GM12875 (cell line): ENCODE measurements at regions not wholly inside any gene's neighbourhood (a gene's known extent, or its start where the extent isn't known, plus 50 kb on each side); places are given as distances from the start of the nearest gene placed in this dataset.

Experiments
- H3K4me3 ChIP-seq: one replicate; pipeline ENCODE4 v1.5.1; 2011; ENCODE audit warnings: low read depth, low read length, control low read depth
- TF ChIP-seq, protein P1 (sequence below): IDR thresholded peaks from 2 replicates; pipeline ENCODE4 v1.5.1; 2011; ENCODE audit warnings: low read depth, mild to moderate bottlenecking, control low read depth, inconsistent platforms, low read length, moderate library complexity, borderline replicate concordance; ENCODE audit not compliant: insufficient read depth

DNA sequence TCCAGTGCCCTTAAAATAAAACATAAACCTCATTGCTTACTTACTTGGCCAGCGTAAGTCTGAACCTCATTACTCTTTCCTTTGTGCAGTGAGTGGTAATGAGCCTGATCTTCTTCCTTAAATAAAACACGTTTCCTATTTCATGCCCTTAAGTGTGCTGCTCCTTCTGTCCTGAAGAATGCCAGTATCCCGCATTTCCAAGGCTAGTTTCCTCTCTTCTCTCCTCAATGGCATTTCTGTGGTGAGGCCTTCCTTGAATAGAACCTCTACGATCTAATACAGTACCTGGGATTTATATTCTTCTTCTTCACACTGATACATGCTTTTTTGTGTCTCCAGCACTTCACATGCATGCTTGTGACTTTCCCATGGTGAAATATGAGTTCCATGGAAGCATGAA is 523.4 kb upstream of the CDH4 start:
- TF ChIP-seq, protein P1, sequence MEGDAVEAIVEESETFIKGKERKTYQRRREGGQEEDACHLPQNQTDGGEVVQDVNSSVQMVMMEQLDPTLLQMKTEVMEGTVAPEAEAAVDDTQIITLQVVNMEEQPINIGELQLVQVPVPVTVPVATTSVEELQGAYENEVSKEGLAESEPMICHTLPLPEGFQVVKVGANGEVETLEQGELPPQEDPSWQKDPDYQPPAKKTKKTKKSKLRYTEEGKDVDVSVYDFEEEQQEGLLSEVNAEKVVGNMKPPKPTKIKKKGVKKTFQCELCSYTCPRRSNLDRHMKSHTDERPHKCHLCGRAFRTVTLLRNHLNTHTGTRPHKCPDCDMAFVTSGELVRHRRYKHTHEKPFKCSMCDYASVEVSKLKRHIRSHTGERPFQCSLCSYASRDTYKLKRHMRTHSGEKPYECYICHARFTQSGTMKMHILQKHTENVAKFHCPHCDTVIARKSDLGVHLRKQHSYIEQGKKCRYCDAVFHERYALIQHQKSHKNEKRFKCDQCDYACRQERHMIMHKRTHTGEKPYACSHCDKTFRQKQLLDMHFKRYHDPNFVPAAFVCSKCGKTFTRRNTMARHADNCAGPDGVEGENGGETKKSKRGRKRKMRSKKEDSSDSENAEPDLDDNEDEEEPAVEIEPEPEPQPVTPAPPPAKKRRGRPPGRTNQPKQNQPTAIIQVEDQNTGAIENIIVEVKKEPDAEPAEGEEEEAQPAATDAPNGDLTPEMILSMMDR, result no peak
- no peak overlapping the region for H3K4me3 ChIP-seq

DNA sequence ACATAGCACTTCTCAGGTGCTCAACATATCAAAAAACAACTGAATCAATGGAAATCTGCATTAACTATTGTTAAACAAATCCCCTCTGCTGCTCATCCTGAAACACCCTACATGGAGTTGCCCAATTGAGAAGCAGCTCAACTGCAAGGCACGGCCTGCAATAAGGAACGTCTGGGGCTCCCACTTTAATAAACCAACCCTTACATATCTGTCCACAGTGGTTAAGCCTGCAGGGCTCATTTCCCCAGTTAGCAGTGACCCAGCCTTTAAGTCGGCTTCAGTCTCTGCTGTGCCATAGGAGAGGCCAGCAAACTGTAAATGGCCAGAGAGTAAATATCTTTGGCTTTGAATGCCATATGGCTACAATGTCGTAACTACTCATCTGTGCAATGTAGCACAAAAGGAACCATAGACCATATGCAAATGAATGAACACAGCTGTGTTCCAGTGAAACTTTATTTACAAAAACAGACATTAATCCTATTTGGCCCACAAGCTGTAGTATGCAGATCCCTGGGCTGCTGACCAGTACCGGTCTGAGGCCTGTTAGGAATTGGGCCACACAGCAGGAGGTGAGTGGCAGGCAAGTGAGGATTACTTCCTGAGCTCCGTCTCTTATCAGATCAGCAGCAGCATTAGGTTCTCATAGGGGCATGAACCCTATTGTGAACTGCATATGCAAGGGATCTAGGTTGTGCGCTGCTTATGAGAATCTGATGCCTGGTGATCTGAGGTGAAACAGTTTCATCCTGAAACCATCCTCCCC is 522.7 kb upstream of the CDH4 start:
- H3K4me3 ChIP-seq, result no peak overlapping the region
- TF ChIP-seq, protein P1, result no peak

DNA sequence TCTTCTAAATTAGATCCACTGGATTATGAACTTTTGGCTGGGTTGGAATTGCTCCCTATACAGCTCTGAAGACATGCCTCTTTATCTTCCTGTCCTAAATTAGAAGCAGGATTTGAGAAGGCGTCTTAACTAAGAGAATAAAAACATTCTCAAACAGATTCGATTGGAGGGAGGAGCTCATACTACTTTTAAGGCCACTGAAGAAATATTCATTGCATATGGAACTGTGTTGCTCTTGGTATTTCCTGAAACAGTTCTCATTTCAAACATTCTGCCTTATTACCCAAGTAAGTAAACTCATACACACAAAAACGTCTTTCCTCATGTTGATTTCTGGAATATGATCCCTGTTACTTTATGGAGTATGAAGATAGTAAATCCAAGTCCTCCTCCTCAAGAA is 519.7 kb upstream of the CDH4 start:
- H3K4me3 ChIP-seq, result no peak overlapping the region
- TF ChIP-seq, protein P1, result no peak

DNA sequence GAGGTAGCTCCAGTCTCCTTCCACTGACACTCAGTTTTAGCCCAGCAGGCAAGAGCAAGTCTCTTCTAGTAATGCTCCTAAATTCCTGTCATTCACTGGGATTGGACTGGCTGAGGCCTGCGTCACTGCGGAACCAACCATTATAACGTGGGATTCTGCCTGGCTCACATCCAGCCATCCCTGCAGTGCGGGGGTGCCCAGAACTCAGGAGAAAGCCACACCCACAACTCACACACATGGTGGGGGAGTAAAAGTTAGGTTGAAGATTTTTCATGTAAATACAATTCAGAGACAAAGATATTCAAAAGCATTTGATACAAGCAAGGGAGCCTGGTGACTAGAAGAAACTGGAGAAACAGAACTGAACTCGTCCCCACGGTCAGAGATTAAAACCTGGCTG is 504.0 kb upstream of the CDH4 start:
- no peak overlapping the region for H3K4me3 ChIP-seq
- TF ChIP-seq, protein P1, result no peak

DNA sequence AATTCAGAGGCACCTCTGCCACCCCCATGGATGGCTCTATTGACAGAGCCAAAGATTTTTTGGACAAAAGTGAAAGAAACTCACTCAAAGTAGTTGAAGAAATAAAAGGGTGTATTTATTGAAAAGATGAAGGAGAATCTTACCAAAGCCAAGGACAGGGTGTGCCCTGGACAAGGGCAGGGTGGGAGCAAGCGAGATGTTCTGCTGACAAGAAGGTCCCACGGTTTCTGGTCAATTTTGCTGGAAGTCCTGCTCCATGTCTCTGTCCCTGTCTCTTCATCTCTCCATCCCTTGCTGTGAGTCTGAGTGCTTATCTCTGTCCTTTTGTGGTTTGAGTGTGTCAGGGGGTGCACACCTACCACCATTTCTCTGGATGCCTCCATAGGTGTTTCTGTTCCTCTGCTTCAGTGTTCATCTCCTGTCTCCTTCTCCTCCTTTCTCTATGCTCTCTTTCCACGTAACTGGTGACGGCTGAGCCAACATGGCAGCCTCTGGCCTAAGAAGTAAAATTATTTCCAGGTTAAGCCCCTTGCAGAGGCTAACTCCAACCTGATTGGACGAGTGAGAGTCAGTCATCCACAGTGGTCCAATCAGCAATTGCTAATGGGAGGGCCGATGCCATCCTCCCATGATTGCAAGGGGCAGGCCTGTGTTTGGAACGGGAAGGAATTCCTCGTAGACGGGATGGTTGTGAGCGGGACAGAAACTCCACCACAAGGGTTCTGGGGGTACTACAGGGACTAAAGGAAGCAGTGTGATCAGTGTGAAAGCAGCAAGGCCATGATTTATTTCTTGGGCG is 502.1 kb upstream of the CDH4 start:
- no peak overlapping the region for H3K4me3 ChIP-seq
- TF ChIP-seq, protein P1, result no peak

DNA sequence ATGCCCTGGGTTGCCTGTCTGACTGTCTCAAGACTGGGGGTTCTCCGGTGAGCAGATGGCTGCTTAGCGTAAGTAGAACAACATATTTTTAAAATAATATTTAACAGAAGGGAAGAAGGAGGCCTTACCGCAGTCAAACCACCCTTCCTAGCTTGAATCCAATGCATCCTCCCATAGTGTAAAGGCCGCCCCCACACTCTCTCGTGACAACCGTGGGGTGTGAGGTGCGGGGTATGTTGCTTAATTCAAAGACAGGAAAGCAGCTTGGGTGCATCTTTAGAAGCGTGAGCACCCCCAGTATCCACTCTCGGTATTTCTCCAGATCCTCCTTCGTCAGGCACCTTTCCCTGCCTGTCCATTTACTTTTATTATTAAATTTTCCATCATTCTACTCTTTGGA is 501.2 kb upstream of the CDH4 start:
- no peak overlapping the region for H3K4me3 ChIP-seq
- TF ChIP-seq, protein P1, result no peak
